ENCODE measurements at regions not wholly inside any gene's neighbourhood (a gene's known extent, or its start where the extent isn't known, plus 50 kb on each side); places are given as distances from the start of the nearest gene placed in this dataset.

- TF ChIP-seq CTCF (IDR thresholded peaks at IDR 0.05) (no peak), POLR2A (IDR thresholded peaks at IDR 0.05) (no peak), POLR2AphosphoS5 (IDR thresholded peaks at IDR 0.05) (no peak)
- intact Hi-C loops (cut with DNase I): no loop called here
- WGBS: 29% methylated on average over 7 of the region's 7 CpGs
Measured at GRCh38 chr17:73814075-73814474, 169.8 kb upstream of the SDK2 start.

GRCh38 chr17:73815474-73815873, 171.2 kb upstream of the SDK2 start:
- no peaks in the 10 kb centered on the region for H3K9me3 ChIP-seq
- no peaks in the 10 kb centered on the region for H3K36me3 ChIP-seq
- no peak for TF ChIP-seq CTCF (IDR thresholded peaks at IDR 0.05)
- no peak for TF ChIP-seq POLR2A (IDR thresholded peaks at IDR 0.05)
- no peak for TF ChIP-seq POLR2AphosphoS5 (IDR thresholded peaks at IDR 0.05)
- WGBS: 84% methylated on average over 5 of the region's 5 CpGs
- intact Hi-C loops (cut with DNase I): no loop called here
- H3K4me3 ChIP-seq: no peak overlapping the region
- H3K27me3 ChIP-seq (replicated peaks; ENCODE audit: insufficient read depth): no peaks in the 10 kb centered on the region
- DNase-seq (ENCODE audit: low spot score): no peak
- no peaks in the 10 kb centered on the region for H3K4me1 ChIP-seq (replicated peaks)
- H3K27ac ChIP-seq: no peak overlapping the region

More at GRCh38 chr17:73814075-73814474, 169.8 kb upstream of the SDK2 start:
- no peak for DNase-seq (ENCODE audit: low spot score)
- Histone ChIP-seq H3K36me3 (no peaks in the 10 kb centered on the region), H3K4me3 (no peak overlapping the region), H3K4me1 (replicated peaks) (no peaks in the 10 kb centered on the region), H3K9me3 (no peaks in the 10 kb centered on the region), H3K27ac (no peak overlapping the region), H3K27me3 (replicated peaks; ENCODE audit: insufficient read depth) (no peaks in the 10 kb centered on the region)

GRCh38 chr17:73819440-73820395, 175.5 kb upstream of the SDK2 start:
- no peak for DNase-seq (ENCODE audit: low spot score)
- intact Hi-C loops (cut with DNase I): loop anchor here (10.0 kb wide), 1 partner anchor 65 kb away; no protein-coding TSS in a partner anchor
- TF ChIP-seq POLR2A (IDR thresholded peaks at IDR 0.05) (no peak), CTCF (IDR thresholded peaks at IDR 0.05) (no peak), POLR2AphosphoS5 (IDR thresholded peaks at IDR 0.05) (no peak)

GRCh38 chr17:73820686-73821448, 176.6 kb upstream of the SDK2 start:
- intact Hi-C loops (cut with DNase I): loop anchor here (10.0 kb wide), 1 partner anchor 66 kb away; no protein-coding TSS in a partner anchor
- H3K9me3 ChIP-seq: no peaks in the 10 kb centered on the region
- no peak for DNase-seq (ENCODE audit: low spot score)
- no peak overlapping the region for H3K4me3 ChIP-seq
- WGBS: 29% methylated on average over 20 of the region's 20 CpGs
- no peak overlapping the region for H3K27ac ChIP-seq
- no peaks in the 10 kb centered on the region for H3K36me3 ChIP-seq
- peak in 3 of 4 experiments; percentile 34 to 49 (median 35) for TF ChIP-seq CTCF (IDR thresholded peaks at IDR 0.05)
- TF ChIP-seq POLR2A (IDR thresholded peaks at IDR 0.05): no peak
- no peak for TF ChIP-seq POLR2AphosphoS5 (IDR thresholded peaks at IDR 0.05)
- no peaks in the 10 kb centered on the region for H3K4me1 ChIP-seq (replicated peaks)
- no peaks in the 10 kb centered on the region for H3K27me3 ChIP-seq (replicated peaks; ENCODE audit: insufficient read depth)

More at GRCh38 chr17:73819440-73820395, 175.5 kb upstream of the SDK2 start:
- Histone ChIP-seq H3K9me3 (no peaks in the 10 kb centered on the region), H3K27ac (no peak overlapping the region), H3K4me1 (replicated peaks) (no peaks in the 10 kb centered on the region), H3K27me3 (replicated peaks; ENCODE audit: insufficient read depth) (no peaks in the 10 kb centered on the region), H3K4me3 (no peak overlapping the region), H3K36me3 (no peaks in the 10 kb centered on the region)
- whole genome bisulfite sequencing: 97% methylated on average over 15 of the region's 19 CpGs

Measured in prostate gland (tissue), 2 donors.